ENCODE measurements at regions not wholly inside any gene's neighbourhood (a gene's known extent, or its start where the extent isn't known, plus 50 kb on each side); places are given as distances from the start of the nearest gene placed in this dataset.

GRCh38 chr18:73118121-73118816 is 250.5 kb upstream of the NETO1 start:
- no peak for TF ChIP-seq BACH2 (CRISPR knock-in tag; IDR thresholded peaks at IDR 0.05; ENCODE audit: borderline replicate concordance)
- TF ChIP-seq GLIS3 (CRISPR knock-in tag; IDR thresholded peaks at IDR 0.05): no peak
- no peak for TF ChIP-seq CSDC2 (CRISPR knock-in tag; IDR thresholded peaks at IDR 0.05)
- TF ChIP-seq POU6F1 (CRISPR knock-in tag; IDR thresholded peaks at IDR 0.05; ENCODE audit: borderline replicate concordance, low read depth): no peak
- no peak for TF ChIP-seq ARNTL (CRISPR knock-in tag; IDR thresholded peaks at IDR 0.05; ENCODE audit: borderline replicate concordance, low read depth)
- TF ChIP-seq ZFP30 (CRISPR knock-in tag; IDR thresholded peaks at IDR 0.05): no peak
- TF ChIP-seq CREB5 (CRISPR knock-in tag; IDR thresholded peaks at IDR 0.05; ENCODE audit: low read depth): no peak
- no peak for TF ChIP-seq TOX (CRISPR knock-in tag; IDR thresholded peaks at IDR 0.05; ENCODE audit: borderline replicate concordance)
- TF ChIP-seq TSHZ2 (CRISPR knock-in tag; IDR thresholded peaks at IDR 0.05): no peak
- ATAC-seq: no peak

GRCh38 chr18:73110307-73110706 is 242.5 kb upstream of the NETO1 start:
- no peak for ATAC-seq
- no peak for TF ChIP-seq ISL1 (CRISPR knock-in tag; IDR thresholded peaks at IDR 0.05)
- no peak for TF ChIP-seq BACH2 (CRISPR knock-in tag; IDR thresholded peaks at IDR 0.05; ENCODE audit: borderline replicate concordance)
- TF ChIP-seq TOX (CRISPR knock-in tag; IDR thresholded peaks at IDR 0.05; ENCODE audit: borderline replicate concordance): no peak
- no peak for TF ChIP-seq POU6F1 (CRISPR knock-in tag; IDR thresholded peaks at IDR 0.05; ENCODE audit: borderline replicate concordance, low read depth)
- TF ChIP-seq GLIS3 (CRISPR knock-in tag; IDR thresholded peaks at IDR 0.05): no peak
- TF ChIP-seq ARNTL (CRISPR knock-in tag; IDR thresholded peaks at IDR 0.05; ENCODE audit: borderline replicate concordance, low read depth): no peak
- TF ChIP-seq TSHZ2 (CRISPR knock-in tag; IDR thresholded peaks at IDR 0.05): no peak
- no peak for TF ChIP-seq ZNF70 (CRISPR knock-in tag; IDR thresholded peaks at IDR 0.05)
- TF ChIP-seq ZFP3 (CRISPR knock-in tag; IDR thresholded peaks at IDR 0.05): no peak
- no peak for TF ChIP-seq TCF4 (CRISPR knock-in tag; IDR thresholded peaks at IDR 0.05; ENCODE audit: borderline replicate concordance)
- no peak for TF ChIP-seq CSDC2 (CRISPR knock-in tag; IDR thresholded peaks at IDR 0.05)
- TF ChIP-seq ZNF565 (CRISPR knock-in tag; conservative IDR thresholded peaks at IDR 0.05; ENCODE audit: low read depth): no peak
- no peak for TF ChIP-seq ZFP30 (CRISPR knock-in tag; IDR thresholded peaks at IDR 0.05)
- no peak for TF ChIP-seq PATZ1 (CRISPR knock-in tag; IDR thresholded peaks at IDR 0.05; ENCODE audit: borderline replicate concordance)
- no peak for TF ChIP-seq OSR1 (CRISPR knock-in tag; IDR thresholded peaks at IDR 0.05)
- no peak for TF ChIP-seq ESRRG (CRISPR knock-in tag; IDR thresholded peaks at IDR 0.05)
- no peak for TF ChIP-seq PPARA (CRISPR knock-in tag; IDR thresholded peaks at IDR 0.05; ENCODE audit: borderline replicate concordance)
- no peak for TF ChIP-seq ZC3H10 (CRISPR knock-in tag; IDR thresholded peaks at IDR 0.05)
